Endodermal cell (in vitro differentiated cells): ENCODE measurements at regions not wholly inside any gene's neighbourhood (a gene's known extent, or its start where the extent isn't known, plus 50 kb on each side); places are given as distances from the start of the nearest gene placed in this dataset.

ENCODE experiments used
- DNase-seq: peaks from one replicate; pipeline ENCODE4 v3.0.0-alpha.2; 2017
- H3K27ac ChIP-seq: 2 replicates; pipeline ENCODE4 v1.5.1; 2013; ENCODE audit warnings: mild to moderate bottlenecking, low read depth, low read length, moderate library complexity
- H3K27me3 ChIP-seq: 2 replicates; pipeline ENCODE4 v1.6.1; 2013; ENCODE audit warnings: mild to moderate bottlenecking, low read length, moderate library complexity; ENCODE audit not compliant: insufficient read depth, control insufficient read depth, poor library complexity, severe bottlenecking
- H3K36me3 ChIP-seq: 2 replicates; pipeline ENCODE4 v1.7.0; 2013; ENCODE audit warnings: mild to moderate bottlenecking, low read length, moderate library complexity; ENCODE audit not compliant: control insufficient read depth, insufficient read depth
- H3K4me1 ChIP-seq: one replicate; pipeline ENCODE4 v1.7.0; 2013; ENCODE audit warnings: low read length; ENCODE audit not compliant: control insufficient read depth, insufficient read depth
- H3K4me3 ChIP-seq: 2 replicates; pipeline ENCODE4 v1.5.1; 2013; ENCODE audit warnings: mild to moderate bottlenecking, low read length, moderate library complexity
- H3K9ac ChIP-seq: 2 replicates; pipeline ENCODE4 v1.6.1; 2013; ENCODE audit warnings: mild to moderate bottlenecking, low read length, moderate library complexity; ENCODE audit not compliant: poor library complexity, severe bottlenecking; ENCODE audit errors: extremely low read depth
- H3K9me3 ChIP-seq: 2 replicates; pipeline ENCODE4 v1.6.1; 2013; ENCODE audit warnings: mild to moderate bottlenecking, low read length, moderate library complexity; ENCODE audit not compliant: control insufficient read depth
- H3K27ac Mint-ChIP-seq: 2 replicates; pipeline ENCODE4 v1.8.0; 2020; ENCODE audit warnings: mixed read lengths
- H3K27me3 Mint-ChIP-seq: 2 replicates; pipeline ENCODE4 v1.8.0; 2021; ENCODE audit warnings: mild to moderate bottlenecking, mixed read lengths; ENCODE audit not compliant: insufficient read depth
- H3K36me3 Mint-ChIP-seq: 2 replicates; pipeline ENCODE4 v1.8.0; 2020; ENCODE audit warnings: low read depth, mixed read lengths
- H3K4me1 Mint-ChIP-seq: 2 replicates; pipeline ENCODE4 v1.8.0; 2020; ENCODE audit warnings: mixed read lengths
- H3K4me3 Mint-ChIP-seq: 2 replicates; pipeline ENCODE4 v1.8.0; 2020; ENCODE audit warnings: mild to moderate bottlenecking, moderate library complexity, mixed read lengths
- H3K9me3 Mint-ChIP-seq: 2 replicates; pipeline ENCODE4 v1.8.0; 2020; ENCODE audit warnings: mild to moderate bottlenecking, mixed read lengths
- WGBS, 2 experiments: methylation state at CpG; one replicate each; pipeline versions ENCODE4 v1.1.5 to v1.1.7; 2013; ENCODE audit warnings: missing lambda C conversion rate in 2 of 2, mixed read lengths in 1 of 2; ENCODE audit not compliant: insufficient coverage in 1 of 2, insufficient read length in 1 of 2; 5-methylcytosine and 5-hydroxymethylcytosine counted together
- TF ChIP-seq, protein P1 (sequence below): fragments of 200-600 bp; sonication (generic); conservative IDR thresholded peaks from 2 replicates; pipeline ENCODE4 v1.5.0; 2021; ENCODE audit warnings: antibody characterized with exemption, mild to moderate bottlenecking

DNA sequence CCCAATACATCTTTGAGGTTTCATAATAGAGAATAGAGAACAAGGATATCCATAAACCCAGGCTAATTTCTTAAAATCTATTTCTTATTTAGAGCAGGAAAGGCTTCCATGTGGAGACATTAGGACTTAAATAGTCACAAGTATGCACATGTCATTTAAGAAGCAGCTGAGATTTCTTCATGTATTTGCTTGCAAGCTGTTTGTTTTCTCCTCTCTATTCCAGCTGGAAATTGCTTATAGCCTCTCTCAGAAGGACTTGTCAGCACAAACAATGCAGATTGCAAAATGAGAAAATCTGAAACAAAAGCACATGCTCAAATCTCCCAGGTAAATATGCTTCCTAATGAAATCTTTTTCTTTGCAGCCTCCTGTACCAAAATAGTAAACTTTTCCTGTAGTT is 1473.1 kb downstream of the CDH8 start:
- no peak overlapping the region for H3K27ac ChIP-seq
- TF ChIP-seq, protein P1, sequence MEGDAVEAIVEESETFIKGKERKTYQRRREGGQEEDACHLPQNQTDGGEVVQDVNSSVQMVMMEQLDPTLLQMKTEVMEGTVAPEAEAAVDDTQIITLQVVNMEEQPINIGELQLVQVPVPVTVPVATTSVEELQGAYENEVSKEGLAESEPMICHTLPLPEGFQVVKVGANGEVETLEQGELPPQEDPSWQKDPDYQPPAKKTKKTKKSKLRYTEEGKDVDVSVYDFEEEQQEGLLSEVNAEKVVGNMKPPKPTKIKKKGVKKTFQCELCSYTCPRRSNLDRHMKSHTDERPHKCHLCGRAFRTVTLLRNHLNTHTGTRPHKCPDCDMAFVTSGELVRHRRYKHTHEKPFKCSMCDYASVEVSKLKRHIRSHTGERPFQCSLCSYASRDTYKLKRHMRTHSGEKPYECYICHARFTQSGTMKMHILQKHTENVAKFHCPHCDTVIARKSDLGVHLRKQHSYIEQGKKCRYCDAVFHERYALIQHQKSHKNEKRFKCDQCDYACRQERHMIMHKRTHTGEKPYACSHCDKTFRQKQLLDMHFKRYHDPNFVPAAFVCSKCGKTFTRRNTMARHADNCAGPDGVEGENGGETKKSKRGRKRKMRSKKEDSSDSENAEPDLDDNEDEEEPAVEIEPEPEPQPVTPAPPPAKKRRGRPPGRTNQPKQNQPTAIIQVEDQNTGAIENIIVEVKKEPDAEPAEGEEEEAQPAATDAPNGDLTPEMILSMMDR, result no peak
- H3K4me3 Mint-ChIP-seq, result no peak overlapping the region
- no peaks in the 10 kb centered on the region for H3K4me1 Mint-ChIP-seq
- no peak overlapping the region for H3K27ac Mint-ChIP-seq
- no peak overlapping the region for H3K4me3 ChIP-seq
- H3K27me3 Mint-ChIP-seq, result no peaks in the 10 kb centered on the region
- no peaks in the 10 kb centered on the region for H3K4me1 ChIP-seq
- DNase-seq, result no peak
- H3K9me3 ChIP-seq, result no peaks in the 10 kb centered on the region
- no peaks in the 10 kb centered on the region for H3K27me3 ChIP-seq
- no peaks in the 10 kb centered on the region for H3K36me3 Mint-ChIP-seq
- H3K9me3 Mint-ChIP-seq, result peaks cover under 1% of the 10 kb centered on the region
- H3K36me3 ChIP-seq, result no peaks in the 10 kb centered on the region
- no peak overlapping the region for H3K9ac ChIP-seq

DNA sequence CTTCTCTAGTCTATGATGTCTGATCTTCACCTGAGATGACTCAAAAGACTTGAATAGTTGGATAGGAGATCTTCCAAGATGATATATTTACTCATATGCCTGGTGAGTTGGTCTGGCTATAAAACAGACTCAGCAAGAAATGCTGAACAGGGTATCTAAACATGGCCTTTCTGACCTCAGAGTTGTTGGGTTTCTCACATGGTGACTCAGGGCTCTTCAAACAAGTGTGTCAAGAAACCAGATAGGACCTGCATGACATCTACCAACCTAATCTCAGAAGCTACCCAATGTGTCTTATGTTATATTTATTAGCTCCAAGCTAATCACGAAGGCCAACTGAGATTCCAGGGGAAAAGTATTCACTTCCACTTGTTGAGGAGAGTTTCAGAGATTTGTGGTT is 1477.3 kb downstream of the CDH8 start:
- no peaks in the 10 kb centered on the region for H3K27me3 Mint-ChIP-seq
- no peaks in the 10 kb centered on the region for H3K9me3 ChIP-seq
- 80 to 90% methylated on average over 1 of the region's 1 CpG for WGBS, 2 experiments
- no peak overlapping the region for H3K4me3 Mint-ChIP-seq
- H3K4me1 Mint-ChIP-seq, result no peaks in the 10 kb centered on the region
- no peak overlapping the region for H3K27ac ChIP-seq
- H3K4me3 ChIP-seq, result no peak overlapping the region
- H3K9me3 Mint-ChIP-seq, result no peaks in the 10 kb centered on the region
- TF ChIP-seq, protein P1, result no peak
- DNase-seq, result no peak
- no peaks in the 10 kb centered on the region for H3K36me3 Mint-ChIP-seq
- no peaks in the 10 kb centered on the region for H3K36me3 ChIP-seq
- no peaks in the 10 kb centered on the region for H3K27me3 ChIP-seq
- H3K9ac ChIP-seq, result no peak overlapping the region
- H3K27ac Mint-ChIP-seq, result no peak overlapping the region
- H3K4me1 ChIP-seq, result no peaks in the 10 kb centered on the region

DNA sequence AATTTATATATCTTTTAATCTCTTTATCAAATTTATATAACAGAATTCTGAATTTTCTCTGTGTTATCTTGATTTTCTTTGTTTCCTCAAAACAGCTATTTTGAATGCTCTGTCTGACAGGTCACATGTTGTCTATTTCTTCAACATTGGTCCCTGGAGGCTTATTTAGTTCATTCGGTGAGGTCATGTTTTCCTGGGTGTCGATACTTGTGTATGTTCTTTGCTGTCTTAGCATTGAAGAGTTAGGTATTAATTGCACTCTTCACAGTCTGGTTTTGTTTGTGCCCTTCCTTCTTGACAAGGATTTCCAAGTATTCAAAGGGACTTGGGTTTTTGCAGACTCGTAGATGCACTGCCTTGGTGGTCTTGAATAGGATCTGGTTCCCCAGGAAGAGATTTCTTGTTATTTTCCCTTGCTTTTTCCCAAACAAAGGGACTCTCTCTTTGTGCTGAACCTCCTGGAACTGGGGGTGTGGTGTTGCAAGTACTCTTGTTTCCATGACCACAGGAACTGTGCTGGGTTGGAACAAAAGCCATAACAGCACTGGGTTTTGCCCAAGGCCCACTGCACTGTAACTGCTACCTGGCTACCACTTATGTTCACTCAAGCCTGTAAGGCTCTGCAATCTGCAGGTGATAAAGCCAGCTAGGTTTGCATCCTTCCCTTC is 1483.0 kb downstream of the CDH8 start:
- DNase-seq, result no peak
- H3K9ac ChIP-seq, result no peak overlapping the region
- H3K4me3 Mint-ChIP-seq, result no peak overlapping the region
- H3K9me3 Mint-ChIP-seq, result no peaks in the 10 kb centered on the region
- 71 to 89% methylated on average over 3 of the region's 3 CpGs for WGBS, 2 experiments
- H3K36me3 ChIP-seq, result no peaks in the 10 kb centered on the region
- H3K27me3 Mint-ChIP-seq, result no peaks in the 10 kb centered on the region
- H3K27ac Mint-ChIP-seq, result no peak overlapping the region
- H3K27me3 ChIP-seq, result no peaks in the 10 kb centered on the region
- H3K4me1 Mint-ChIP-seq, result no peaks in the 10 kb centered on the region
- H3K27ac ChIP-seq, result no peak overlapping the region
- no peaks in the 10 kb centered on the region for H3K4me1 ChIP-seq
- no peak overlapping the region for H3K4me3 ChIP-seq
- no peaks in the 10 kb centered on the region for H3K36me3 Mint-ChIP-seq
- no peaks in the 10 kb centered on the region for H3K9me3 ChIP-seq
- TF ChIP-seq, protein P1, result no peak
